SK-N-SH (cell line): ENCODE measurements at regions not wholly inside any gene's neighbourhood (a gene's known extent, or its start where the extent isn't known, plus 50 kb on each side); places are given as distances from the start of the nearest gene placed in this dataset.

Experiments
- CTCF ChIA-PET: fragments of 300-600, 350-600 bp; formaldehyde crosslinking; extraction: SDS; loops from one replicate; lab custom pipeline; 2021; lab: Yijun Ruan, JAX
- POLR2A ChIA-PET: fragments of 350-600 bp; sonication (Branson Sonifier 250); formaldehyde crosslinking; extraction: SDS; loops from one replicate; lab custom pipeline; 2020; ENCODE audit warnings: antibody characterized with exemption, inconsistent platforms; lab: Yijun Ruan, JAX
- DNase-seq: peaks from one replicate; pipeline ENCODE4 v3.0.0; 2012
- H2AFZ ChIP-seq: fragments of 200-600 bp; sonication (generic); 2 replicates; pipeline ENCODE4 v1.8.1; 2016; ENCODE audit warnings: antibody characterized with exemption, mild to moderate bottlenecking, low read depth
- H3F3A ChIP-seq: fragments of 200-600 bp; sonication (generic); replicated peaks from 2 replicates; pipeline ENCODE3; 2016; ENCODE audit warnings: antibody characterized with exemption, mild to moderate bottlenecking; ENCODE audit not compliant: insufficient read depth
- H3K27ac ChIP-seq, 2 experiments: fragments of 200-500 bp in 1 of 2; fragments of 200-600 bp in 1 of 2; sonication (Bioruptor generic) in 1 of 2; sonication (generic), shearing (Covaris generic) in 1 of 2; 2 replicates each; pipeline versions ENCODE4 v1.5.1 to v1.6.1; 2014 to 2016; ENCODE audit warnings: low read depth in 2 of 2, inconsistent platforms in 1 of 2, low read length in 1 of 2, mild to moderate bottlenecking in 1 of 2, mixed read lengths in 1 of 2
- H3K27me3 ChIP-seq: fragments of 200-600 bp; sonication (generic), shearing (Covaris generic); 2 replicates; pipeline ENCODE4 v1.6.1; 2016; ENCODE audit warnings: mixed run types; ENCODE audit not compliant: insufficient read depth
- H3K36me3 ChIP-seq, 2 experiments: fragments of 200-500 bp in 1 of 2; fragments of 200-600 bp in 1 of 2; sonication (Bioruptor generic) in 1 of 2; sonication (generic) in 1 of 2; replicated peaks in 1 of 2; 2 replicates each; pipeline versions ENCODE3 to v1.5.1; 2014 to 2016; ENCODE audit warnings: low read length in 1 of 2, mild to moderate bottlenecking in 1 of 2; ENCODE audit not compliant: insufficient read depth in 2 of 2, control insufficient read depth in 1 of 2
- H3K4me1 ChIP-seq, 2 experiments: fragments of 200-500 bp in 1 of 2; fragments of 200-600 bp in 1 of 2; sonication (Bioruptor generic) in 1 of 2; sonication (generic), shearing (Covaris generic) in 1 of 2; 2 replicates each; pipeline versions ENCODE4 v1.5.1 to v1.6.1; 2014 to 2016; ENCODE audit warnings: low read depth in 1 of 2, low read length in 1 of 2, mixed run types in 1 of 2; ENCODE audit not compliant: insufficient read depth in 2 of 2, control insufficient read depth in 1 of 2
- H3K4me2 ChIP-seq: fragments of 200-600 bp; sonication (generic), shearing (Covaris generic); 2 replicates; pipeline ENCODE4 v1.6.1; 2017; ENCODE audit warnings: mixed run types
- H3K4me3 ChIP-seq, 2 experiments: fragments of 200-500 bp in 1 of 2; fragments of 200-600 bp in 1 of 2; sonication (Bioruptor generic) in 1 of 2; sonication (generic), shearing (Covaris generic) in 1 of 2; 2 replicates each; pipeline versions ENCODE4 v1.5.1 to v1.8.1; 2014 to 2016; ENCODE audit warnings: low read depth in 2 of 2, inconsistent platforms in 1 of 2, low read length in 1 of 2, mild to moderate bottlenecking in 1 of 2, mixed read lengths in 1 of 2, moderate library complexity in 1 of 2
- H3K79me2 ChIP-seq: fragments of 200-600 bp; sonication (generic); 2 replicates; pipeline ENCODE4 v1.8.1; 2017; ENCODE audit warnings: mild to moderate bottlenecking; ENCODE audit not compliant: insufficient read depth
- H3K9ac ChIP-seq: fragments of 200-600 bp; sonication (generic); 2 replicates; pipeline ENCODE4 v1.6.1; 2017; ENCODE audit warnings: mixed run types
- H3K9me2 ChIP-seq: fragments of 200-600 bp; sonication (generic); 2 replicates; pipeline ENCODE4 v1.6.1; 2017; ENCODE audit warnings: mixed run types
- H3K9me3 ChIP-seq: fragments of 200-600 bp; sonication (generic); 2 replicates; pipeline ENCODE4 v1.6.1; 2017; ENCODE audit warnings: mixed run types, mild to moderate bottlenecking, moderate library complexity
- H4K20me1 ChIP-seq: fragments of 200-600 bp; sonication (generic); 2 replicates; pipeline ENCODE4 v1.6.1; 2017; ENCODE audit warnings: mild to moderate bottlenecking, mixed run types; ENCODE audit not compliant: insufficient read depth
- CHD2 ChIP-seq: fragments of 150-350 bp; IDR thresholded peaks from 2 replicates; pipeline ENCODE4 v1.6.1; 2018; ENCODE audit warnings: low read length; ENCODE audit not compliant: partially characterized antibody
- ELF1 ChIP-seq: IDR thresholded peaks from 2 replicates; pipeline ENCODE4 v1.4.0; 2012
- FOSL2 ChIP-seq: IDR thresholded peaks from 2 replicates; pipeline ENCODE4 v1.4.0; 2012; ENCODE audit warnings: low read depth, mild to moderate bottlenecking, moderate library complexity, borderline replicate concordance
- FOXM1 ChIP-seq: IDR thresholded peaks from 2 replicates; pipeline ENCODE4 v1.4.0; 2012; ENCODE audit warnings: low read depth, mild to moderate bottlenecking
- GABPA ChIP-seq: IDR thresholded peaks from 2 replicates; pipeline ENCODE4 v1.4.0; 2012; ENCODE audit warnings: low read depth, mild to moderate bottlenecking
- GATA2 ChIP-seq: sonication (generic); formaldehyde crosslinking; IDR thresholded peaks from 2 replicates; pipeline ENCODE4 v1.5.0; 2020; ENCODE audit warnings: mild to moderate bottlenecking, missing genetic modification reagents
- MXI1 ChIP-seq: IDR thresholded peaks from 2 replicates; pipeline ENCODE4 v1.6.1; 2012; ENCODE audit warnings: mild to moderate bottlenecking, low read depth, low read length, improper control_type of control experiment
- NFIC ChIP-seq: IDR thresholded peaks from 2 replicates; pipeline ENCODE4 v1.4.0; 2012; ENCODE audit warnings: borderline replicate concordance
- RAD21 ChIP-seq: IDR thresholded peaks from 2 replicates; pipeline ENCODE4 v1.6.1; 2012; ENCODE audit warnings: mild to moderate bottlenecking, low read length
- RFX5 ChIP-seq: IDR thresholded peaks from 2 replicates; pipeline ENCODE4 v1.6.1; 2012; ENCODE audit warnings: mild to moderate bottlenecking, improper control_type of control experiment, low read length
- SMC3 ChIP-seq: IDR thresholded peaks from 2 replicates; pipeline ENCODE4 v1.6.1; 2012; ENCODE audit warnings: low read depth, low read length, improper control_type of control experiment
- TCF12 ChIP-seq: IDR thresholded peaks from 2 replicates; pipeline ENCODE4 v1.4.0; 2012
- WGBS: methylation state at CpG from one replicate; pipeline ENCODE4 v1.1.6; 2017; ENCODE audit warnings: low lambda C conversion rate; 5-methylcytosine and 5-hydroxymethylcytosine counted together
- TF ChIP-seq, protein P1 (sequence below): IDR thresholded peaks from 2 replicates; pipeline ENCODE4 v1.6.1; 2012; ENCODE audit warnings: mild to moderate bottlenecking, low read depth, low read length, moderate library complexity
- TF ChIP-seq, protein P2 (sequence below): fragments of 150-350 bp; IDR thresholded peaks from 2 replicates; pipeline ENCODE4 v1.6.1; 2016; ENCODE audit warnings: mild to moderate bottlenecking, low read depth, low read length

DNA sequence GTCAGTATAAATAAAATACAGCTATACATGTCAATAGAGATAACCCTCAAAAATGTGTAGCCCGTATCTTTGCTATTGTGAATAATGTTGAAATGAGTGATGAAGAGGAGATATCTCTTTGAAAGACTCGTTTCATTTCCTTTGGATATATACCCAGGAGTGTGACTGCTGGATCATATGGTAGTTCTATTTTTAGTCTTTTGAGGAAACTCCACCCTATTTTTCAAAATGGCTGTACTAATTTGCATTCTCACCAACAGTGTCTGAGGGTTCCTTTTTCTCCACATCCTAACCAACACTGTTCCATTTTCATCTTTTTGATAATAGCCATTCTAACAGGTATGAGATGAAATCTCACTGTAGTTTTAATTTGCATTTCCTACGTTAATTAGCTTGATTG, 237.5 kb upstream of the GBE1 start (continued):
- TF ChIP-seq, protein P1, sequence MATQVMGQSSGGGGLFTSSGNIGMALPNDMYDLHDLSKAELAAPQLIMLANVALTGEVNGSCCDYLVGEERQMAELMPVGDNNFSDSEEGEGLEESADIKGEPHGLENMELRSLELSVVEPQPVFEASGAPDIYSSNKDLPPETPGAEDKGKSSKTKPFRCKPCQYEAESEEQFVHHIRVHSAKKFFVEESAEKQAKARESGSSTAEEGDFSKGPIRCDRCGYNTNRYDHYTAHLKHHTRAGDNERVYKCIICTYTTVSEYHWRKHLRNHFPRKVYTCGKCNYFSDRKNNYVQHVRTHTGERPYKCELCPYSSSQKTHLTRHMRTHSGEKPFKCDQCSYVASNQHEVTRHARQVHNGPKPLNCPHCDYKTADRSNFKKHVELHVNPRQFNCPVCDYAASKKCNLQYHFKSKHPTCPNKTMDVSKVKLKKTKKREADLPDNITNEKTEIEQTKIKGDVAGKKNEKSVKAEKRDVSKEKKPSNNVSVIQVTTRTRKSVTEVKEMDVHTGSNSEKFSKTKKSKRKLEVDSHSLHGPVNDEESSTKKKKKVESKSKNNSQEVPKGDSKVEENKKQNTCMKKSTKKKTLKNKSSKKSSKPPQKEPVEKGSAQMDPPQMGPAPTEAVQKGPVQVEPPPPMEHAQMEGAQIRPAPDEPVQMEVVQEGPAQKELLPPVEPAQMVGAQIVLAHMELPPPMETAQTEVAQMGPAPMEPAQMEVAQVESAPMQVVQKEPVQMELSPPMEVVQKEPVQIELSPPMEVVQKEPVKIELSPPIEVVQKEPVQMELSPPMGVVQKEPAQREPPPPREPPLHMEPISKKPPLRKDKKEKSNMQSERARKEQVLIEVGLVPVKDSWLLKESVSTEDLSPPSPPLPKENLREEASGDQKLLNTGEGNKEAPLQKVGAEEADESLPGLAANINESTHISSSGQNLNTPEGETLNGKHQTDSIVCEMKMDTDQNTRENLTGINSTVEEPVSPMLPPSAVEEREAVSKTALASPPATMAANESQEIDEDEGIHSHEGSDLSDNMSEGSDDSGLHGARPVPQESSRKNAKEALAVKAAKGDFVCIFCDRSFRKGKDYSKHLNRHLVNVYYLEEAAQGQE, result no peak
- TF ChIP-seq RAD21, result no peak
- no peak for TF ChIP-seq CHD2
- no peak for TF ChIP-seq SMC3
- TF ChIP-seq RFX5, result no peak
- TF ChIP-seq, protein P2, sequence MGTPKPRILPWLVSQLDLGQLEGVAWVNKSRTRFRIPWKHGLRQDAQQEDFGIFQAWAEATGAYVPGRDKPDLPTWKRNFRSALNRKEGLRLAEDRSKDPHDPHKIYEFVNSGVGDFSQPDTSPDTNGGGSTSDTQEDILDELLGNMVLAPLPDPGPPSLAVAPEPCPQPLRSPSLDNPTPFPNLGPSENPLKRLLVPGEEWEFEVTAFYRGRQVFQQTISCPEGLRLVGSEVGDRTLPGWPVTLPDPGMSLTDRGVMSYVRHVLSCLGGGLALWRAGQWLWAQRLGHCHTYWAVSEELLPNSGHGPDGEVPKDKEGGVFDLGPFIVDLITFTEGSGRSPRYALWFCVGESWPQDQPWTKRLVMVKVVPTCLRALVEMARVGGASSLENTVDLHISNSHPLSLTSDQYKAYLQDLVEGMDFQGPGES, result no peak
- TF ChIP-seq MXI1, result no peak
- TF ChIP-seq GABPA, result no peak

DNA sequence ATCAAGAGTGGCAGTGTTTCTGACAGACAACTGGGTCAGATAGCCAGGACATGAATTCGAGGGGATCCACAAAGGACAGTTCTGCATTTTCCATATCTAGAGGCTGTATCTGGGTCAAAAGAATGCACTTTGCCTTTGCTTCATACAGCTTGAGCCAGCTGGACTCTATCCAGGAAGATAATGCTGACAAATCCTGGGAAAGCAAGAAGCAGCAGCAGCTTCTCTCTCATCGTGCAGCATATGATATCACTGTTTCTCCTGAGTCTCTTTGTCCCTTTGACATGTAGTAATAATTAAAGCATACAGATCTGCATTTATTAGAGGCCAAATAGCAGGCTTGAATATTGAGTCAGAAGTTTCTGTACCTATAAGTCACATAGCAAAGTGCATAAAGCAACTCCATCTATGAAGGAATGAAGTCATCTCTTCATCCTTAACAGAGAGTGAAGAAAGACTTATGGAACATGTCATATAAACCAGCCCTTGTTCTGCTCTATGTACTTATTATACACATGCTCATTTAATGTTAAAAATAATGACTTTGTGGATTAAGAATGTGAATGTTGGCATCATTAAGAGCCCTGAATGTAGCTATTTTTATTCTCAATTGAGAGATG, 236.8 kb upstream of the GBE1 start:
- Histone ChIP-seq H3K9me3 (no peaks in the 10 kb centered on the region), H2AFZ (no peak overlapping the region), H3K9ac (no peak overlapping the region), H3K4me3 (no peak overlapping the region), H3K9me2 (no peaks in the 10 kb centered on the region), H3K4me2 (no peak overlapping the region), H3F3A (no peaks in the 10 kb centered on the region), H3K27me3 (no peaks in the 10 kb centered on the region), H3K27ac (no peak overlapping the region), H3K79me2 (no peaks in the 10 kb centered on the region), H4K20me1 (no peaks in the 10 kb centered on the region), H3K4me1 (peaks cover 0 to 11% of the 10 kb centered on the region in 2 experiments; a peak in 2 of 4 replicates)
- ChIA-PET POLR2A (no interaction called here), CTCF (no interaction called here)
- DNase-seq, result peak; percentile 22
- 0% methylated on average over 2 of the region's 2 CpGs for WGBS
- TF ChIP-seq GATA2 (CRISPR knock-in tag), result peak; percentile 69
- TF ChIP-seq TCF12, result 0 out of 2 replicates have a peak, but pooled peaks have one; percentile 5
- TF ChIP-seq FOXM1, result no peak
- no peak for TF ChIP-seq FOSL2
- peak; percentile 44; the same call in 1 of the 2 replicates for TF ChIP-seq NFIC
- no peak for TF ChIP-seq ELF1
- TF ChIP-seq, all 33 proteins: peak for 3
- H3K36me3 ChIP-seq, result no peaks in the 10 kb centered on the region
